HG02970 (cell line): ENCODE measurements at regions not wholly inside any gene's neighbourhood (a gene's known extent, or its start where the extent isn't known, plus 50 kb on each side); places are given as distances from the start of the nearest gene placed in this dataset.
"Not testable (repeated sequence)": the region's sequence is repeated elsewhere in the genome, so short reads cannot be mapped to it uniquely, and the experiment has no call there.

ENCODE experiments used
- ATAC-seq: cut with Tn5 transposase; IDR thresholded peaks from one replicate; pipeline ENCODE4 v1.9.1; 2021; ENCODE audit warnings: mild to moderate bottlenecking, moderate library complexity, moderate number of reproducible peaks; ENCODE audit not compliant: unreplicated experiment, low FRiP score

GRCh38 chr20:6693808-6694198, 73.7 kb upstream of the BMP2 start:
- ATAC-seq: not testable (repeated sequence)

- no peak for ATAC-seq
Observed at GRCh38 chr20:6693178-6693807, 74.2 kb upstream of the BMP2 start.

- no peak for ATAC-seq
Observed at GRCh38 chr20:6692566-6693173, 74.8 kb upstream of the BMP2 start.

- ATAC-seq: no peak
Observed at GRCh38 chr20:6691516-6691915, 76.0 kb upstream of the BMP2 start.

- no peak for ATAC-seq
Observed at GRCh38 chr20:6689339-6689973, 78.0 kb upstream of the BMP2 start.

GRCh38 chr20:6686171-6686570, 81.3 kb upstream of the BMP2 start:
- no peak for ATAC-seq

GRCh38 chr20:6685626-6686025, 81.9 kb upstream of the BMP2 start:
- ATAC-seq: no peak

- no peak for ATAC-seq
Observed at GRCh38 chr20:6685181-6685582, 82.3 kb upstream of the BMP2 start.

- ATAC-seq: no peak
Observed at GRCh38 chr20:6683021-6683977, 84.2 kb upstream of the BMP2 start.

GRCh38 chr20:6680854-6681253, 86.6 kb upstream of the BMP2 start:
- ATAC-seq: no peak

- no peak for ATAC-seq
Observed at GRCh38 chr20:6680441-6680840, 87.0 kb upstream of the BMP2 start.

- ATAC-seq: no peak
Observed at GRCh38 chr20:6679086-6679485, 88.4 kb upstream of the BMP2 start.

- ATAC-seq: no peak
Observed at GRCh38 chr20:6678101-6678500, 89.4 kb upstream of the BMP2 start.

- no peak for ATAC-seq
Observed at GRCh38 chr20:6674831-6675230, 92.7 kb upstream of the BMP2 start.

GRCh38 chr20:6673071-6673470, 94.4 kb upstream of the BMP2 start:
- no peak for ATAC-seq

- no peak for ATAC-seq
Observed at GRCh38 chr20:6671829-6672228, 95.7 kb upstream of the BMP2 start.

GRCh38 chr20:6668546-6668945, 98.9 kb upstream of the BMP2 start:
- no peak for ATAC-seq

GRCh38 chr20:6665621-6666355, 101.7 kb upstream of the BMP2 start:
- no peak for ATAC-seq

GRCh38 chr20:6665161-6665560, 102.3 kb upstream of the BMP2 start:
- ATAC-seq: no peak

GRCh38 chr20:6664574-6664973, 102.9 kb upstream of the BMP2 start:
- no peak for ATAC-seq
